GM12878 (cell line): ENCODE measurements at regions not wholly inside any gene's neighbourhood (a gene's known extent, or its start where the extent isn't known, plus 50 kb on each side); places are given as distances from the start of the nearest gene placed in this dataset.

Experiments used
- ATAC-seq: fragments of 200-7000 bp; cut with Tn5 transposase; 3 replicates; pipeline ENCODE4 v1.9.1; 2020; ENCODE audit warnings: mild to moderate bottlenecking, moderate library complexity
- BruUV-seq: library from RNA; stranded (reverse); fragments of 400-500 nt; replicated peaks from 2 replicates; lab custom pipeline; 2021; lab: Mats Ljungman, UMichigan
- CTCF ChIA-PET: fragments of 300-600 bp; sonication (Branson Sonifier 250); formaldehyde crosslinking; extraction: SDS; loops from one replicate; lab custom pipeline; 2021; ENCODE audit warnings: inconsistent platforms; lab: Yijun Ruan, JAX
- POLR2A ChIA-PET: fragments of 350-600 bp; formaldehyde crosslinking; extraction: SDS; loops from one replicate; lab custom pipeline; 2021; ENCODE audit warnings: inconsistent platforms; lab: Charles Lee
- RAD21 ChIA-PET: fragments of 300-600 bp; sonication (Branson Sonifier 250); formaldehyde crosslinking; loops from one replicate; lab custom pipeline; 2023; ENCODE audit warnings: antibody characterized with exemption; ENCODE audit not compliant: unreplicated experiment; lab: Charles Lee
- SMC1A ChIA-PET: fragments of 300-600 bp; sonication (Branson Sonifier 250); formaldehyde crosslinking; loops from one replicate; lab custom pipeline; 2023; ENCODE audit not compliant: unreplicated experiment, uncharacterized antibody; lab: Charles Lee
- DNase-seq: peaks from one replicate; pipeline ENCODE4 v3.0.0-alpha.2; 2011; ENCODE audit warnings: low read depth, low spot score
- FAIRE-seq: peaks from 3 replicates; lab custom pipeline; 2011; peaks lifted over from hg19 to GRCh38; lab: Jason Lieb, UNC
- H2AFZ ChIP-seq: 2 replicates; pipeline ENCODE4 v1.6.0; 2011; ENCODE audit warnings: low read depth, low read length, control low read depth; ENCODE audit not compliant: control insufficient read depth
- H3K27ac ChIP-seq: 2 replicates; pipeline ENCODE4 v1.5.1; 2011; ENCODE audit warnings: control low read depth; ENCODE audit not compliant: control insufficient read depth, insufficient read depth
- H3K27me3 ChIP-seq, 2 experiments: replicated peaks in 1 of 2; 2 replicates each; pipeline versions ENCODE4 v1.6.0 to v1.6.1; 2011; ENCODE audit warnings: low read length in 1 of 2; ENCODE audit not compliant: control insufficient read depth in 2 of 2, insufficient read depth in 2 of 2
- H3K36me3 ChIP-seq, 2 experiments: 2 replicates each; pipeline ENCODE4 v1.5.1; 2011; ENCODE audit warnings: low read length in 1 of 2; ENCODE audit not compliant: control insufficient read depth in 2 of 2, insufficient read depth in 2 of 2
- H3K4me1 ChIP-seq: 2 replicates; pipeline ENCODE4 v1.6.1; 2011; ENCODE audit warnings: mild to moderate bottlenecking, low read length, moderate library complexity, mixed read lengths; ENCODE audit not compliant: control insufficient read depth, insufficient read depth
- H3K4me2 ChIP-seq: 2 replicates; pipeline ENCODE4 v1.6.0; 2011; ENCODE audit warnings: control low read depth; ENCODE audit not compliant: control insufficient read depth, insufficient read depth
- H3K4me3 ChIP-seq: fragments of 200-600 bp; sonication (generic); 2 replicates; pipeline ENCODE4 v1.5.1; 2016
- H3K79me2 ChIP-seq: 2 replicates; pipeline ENCODE4 v1.6.0; 2011; ENCODE audit warnings: low read length; ENCODE audit not compliant: control insufficient read depth, insufficient read depth
- H3K9ac ChIP-seq: 2 replicates; pipeline ENCODE4 v1.8.0; 2011; ENCODE audit warnings: low read length, control low read depth, mixed read lengths; ENCODE audit not compliant: control insufficient read depth, insufficient read depth
- H3K9me3 ChIP-seq: replicated peaks from 3 replicates; pipeline ENCODE4 v1.5.1; 2011; ENCODE audit warnings: mild to moderate bottlenecking, low read length; ENCODE audit not compliant: control insufficient read depth, insufficient read depth
- H4K20me1 ChIP-seq: 2 replicates; pipeline ENCODE4 v1.6.0; 2011; ENCODE audit not compliant: control insufficient read depth, insufficient read depth
- CUX1 ChIP-seq: IDR thresholded peaks from 2 replicates; pipeline ENCODE4 v1.6.1; 2012; ENCODE audit warnings: improper control_type of control experiment, low read depth, low read length; ENCODE audit not compliant: insufficient replicate concordance
- DPF2 ChIP-seq: fragments of 450-650 bp; IDR thresholded peaks from 2 replicates; pipeline ENCODE4 v1.6.1; 2017; ENCODE audit warnings: mild to moderate bottlenecking
- MEF2A ChIP-seq: IDR thresholded peaks from 2 replicates; pipeline ENCODE4 v1.6.1; 2011; ENCODE audit warnings: low read depth, mild to moderate bottlenecking, low read length, moderate library complexity; ENCODE audit not compliant: insufficient read depth
- MYC ChIP-seq: IDR thresholded peaks from 2 replicates; pipeline ENCODE4 v1.6.1; 2011; ENCODE audit warnings: mild to moderate bottlenecking, low read length, moderate library complexity, inconsistent platforms; ENCODE audit not compliant: insufficient read depth, insufficient replicate concordance, insufficient read length, severe bottlenecking
- NR2F1 ChIP-seq: fragments of 450-650 bp; conservative IDR thresholded peaks from 2 replicates; pipeline ENCODE4 v1.6.1; 2017; ENCODE audit warnings: mild to moderate bottlenecking
- PML ChIP-seq: IDR thresholded peaks from 2 replicates; pipeline ENCODE4 v1.6.1; 2012; ENCODE audit warnings: low read length, inconsistent platforms
- SUPT20H ChIP-seq: IDR thresholded peaks from 2 replicates; pipeline ENCODE4 v1.6.1; 2011; ENCODE audit warnings: low read depth, mild to moderate bottlenecking, low read length, moderate library complexity, borderline replicate concordance; ENCODE audit not compliant: control insufficient read depth
- WRNIP1 ChIP-seq: IDR thresholded peaks from 2 replicates; pipeline ENCODE4 v1.6.1; 2011; ENCODE audit warnings: low read depth, low read length, improper control_type of control experiment, borderline replicate concordance
- ZNF24 ChIP-seq: fragments of 450-650 bp; IDR thresholded peaks from 2 replicates; pipeline ENCODE4 v1.6.1; 2017; ENCODE audit warnings: antibody characterized with exemption, mild to moderate bottlenecking
- ZNF622 ChIP-seq: fragments of 450-650 bp; IDR thresholded peaks from 2 replicates; pipeline ENCODE4 v1.6.1; 2017; ENCODE audit warnings: mild to moderate bottlenecking, inconsistent platforms
- WGBS: methylation state at CpG from one replicate; pipeline ENCODE4 v1.1.6; 2016; ENCODE audit warnings: low lambda C conversion rate; ENCODE audit not compliant: insufficient replicate concordance, insufficient coverage; ENCODE audit errors: missing lambda C conversion rate; 5-methylcytosine and 5-hydroxymethylcytosine counted together
- in situ Hi-C: fragments of 300-500 bp; cut with MboI; formaldehyde crosslinking; loops from 9 replicates; pipeline ENCODE4 v1.14.3; 2018; ENCODE audit warnings: mixed read lengths
- intact Hi-C: fragments of 100-400 bp; cut with micrococcal nuclease; formaldehyde crosslinking; loops from one replicate; pipeline ENCODE4 v1.14.2; 2022; ENCODE audit not compliant: unreplicated experiment

DNA sequence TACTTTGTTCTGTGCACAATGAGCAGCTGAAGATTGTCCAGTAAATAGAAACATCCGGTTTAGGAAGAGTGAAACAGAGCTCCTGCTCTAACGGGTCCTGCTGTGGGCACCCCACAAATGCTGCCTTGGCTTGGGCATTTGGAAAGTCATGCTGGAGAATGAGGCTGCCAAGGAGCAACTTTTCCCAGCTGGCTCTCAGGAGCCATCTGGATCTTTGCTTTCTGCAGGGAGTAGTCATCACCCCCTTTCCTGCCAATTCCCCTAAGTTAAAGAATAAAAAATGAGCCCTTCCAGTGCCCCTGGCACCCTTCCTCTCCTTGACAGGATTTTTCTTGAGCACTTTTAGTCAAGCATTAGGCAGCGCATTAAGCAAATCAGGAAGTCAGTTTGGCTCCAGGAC lies 90.0 kb downstream of the FAM43A start:
- SMC1A ChIA-PET: no interaction called here

DNA sequence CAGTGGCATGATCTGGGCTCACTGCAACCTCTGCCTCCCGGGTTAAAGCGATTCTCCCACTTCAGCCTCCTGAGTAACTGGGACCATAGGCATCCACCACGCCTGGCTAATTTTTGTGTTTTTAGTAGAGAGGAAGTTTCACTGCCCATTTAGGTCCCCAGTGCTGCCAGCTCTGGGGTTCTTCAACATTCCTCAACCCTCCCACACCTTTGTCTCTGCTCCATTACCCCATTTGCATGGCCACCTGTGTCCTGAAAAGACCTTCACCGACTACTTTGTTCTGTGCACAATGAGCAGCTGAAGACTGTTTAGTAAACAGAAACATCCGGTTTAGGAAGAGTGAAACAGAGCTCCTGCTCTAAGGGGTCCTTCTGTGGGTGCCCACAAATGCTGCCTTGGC lies 92.0 kb downstream of the FAM43A start:
- FAIRE-seq (no peak), DNase-seq (no peak), ATAC-seq (no peak)
- in situ Hi-C loops: no loop called here
- Histone ChIP-seq H3K4me1 (no peaks in the 10 kb centered on the region), H3K36me3 (no peaks in the 10 kb centered on the region), H3K9ac (no peak overlapping the region), H4K20me1 (no peaks in the 10 kb centered on the region), H2AFZ (no peak overlapping the region), H3K4me3 (no peak overlapping the region), H3K9me3 (no peaks in the 10 kb centered on the region), H3K79me2 (no peaks in the 10 kb centered on the region), H3K4me2 (no peak overlapping the region), H3K27ac (no peak overlapping the region), H3K27me3 (no peaks in the 10 kb centered on the region; a peak in 2 of 4 replicates)
- ChIA-PET SMC1A (no interaction called here), POLR2A (no interaction called here), CTCF (no interaction called here), RAD21 (no interaction called here)
- intact Hi-C loops: no loop called here
- no TSS peak for BruUV-seq
- WGBS: 10% methylated on average over 5 of the region's 5 CpGs
- no peak for TF ChIP-seq DPF2
- no peak for TF ChIP-seq PML
- TF ChIP-seq MYC: no peak
- no peak for TF ChIP-seq CUX1
- TF ChIP-seq MEF2A: no peak
- no peak for TF ChIP-seq ZNF24
- no peak for TF ChIP-seq SUPT20H
- TF ChIP-seq NR2F1: no peak
- TF ChIP-seq ZNF622: no peak

More for the DNA sequence above, 90.0 kb downstream of the FAM43A start:
- ATAC-seq (no peak), DNase-seq (no peak), FAIRE-seq (no peak)
- in situ Hi-C loops (no loop called here), intact Hi-C loops (no loop called here)
- Histone ChIP-seq H3K79me2 (no peaks in the 10 kb centered on the region), H2AFZ (no peak overlapping the region), H4K20me1 (no peaks in the 10 kb centered on the region), H3K9ac (no peak overlapping the region), H3K36me3 (no peaks in the 10 kb centered on the region), H3K4me1 (no peaks in the 10 kb centered on the region), H3K4me3 (no peak overlapping the region), H3K27me3 (no peaks in the 10 kb centered on the region; a peak in 2 of 4 replicates), H3K9me3 (no peaks in the 10 kb centered on the region), H3K4me2 (no peak overlapping the region), H3K27ac (no peak overlapping the region)
- no TSS peak for BruUV-seq
- CTCF ChIA-PET: no interaction called here
- RAD21 ChIA-PET: no interaction called here
- 54% methylated on average over 3 of the region's 3 CpGs for WGBS
- TF ChIP-seq WRNIP1: no peak
- POLR2A ChIA-PET: no interaction called here
